Activated CD8-positive, alpha-beta memory T cell treated with anti-CD3 and anti-CD28 coated beads for 48 hours (primary cell): ENCODE measurements at regions not wholly inside any gene's neighbourhood (a gene's known extent, or its start where the extent isn't known, plus 50 kb on each side); places are given as distances from the start of the nearest gene placed in this dataset.
"Not testable (repeated sequence)": the region's sequence is repeated elsewhere in the genome, so short reads cannot be mapped to it uniquely, and the experiment has no call there.

Source experiments
- DNase-seq, 3 experiments: peaks; one replicate each; pipeline ENCODE4 v3.0.0-alpha.2; 2020; ENCODE audit warnings: low read depth in 2 of 3, low spot score in 2 of 3

GRCh38 chr9:65397226-65397625 is 112.2 kb upstream of the FOXD4L5 start:
- not testable (repeated sequence) for DNase-seq

- not testable (repeated sequence) for DNase-seq
Measured at GRCh38 chr9:65396601-65397000, 111.6 kb upstream of the FOXD4L5 start.

GRCh38 chr9:65395789-65396188 is 110.8 kb upstream of the FOXD4L5 start:
- not testable (repeated sequence) for DNase-seq

GRCh38 chr9:65395121-65395520 is 110.1 kb upstream of the FOXD4L5 start:
- not testable (repeated sequence) for DNase-seq

GRCh38 chr9:65393111-65393810 is 108.3 kb upstream of the FOXD4L5 start:
- not testable (repeated sequence) for DNase-seq

- not testable (repeated sequence) for DNase-seq
Measured at GRCh38 chr9:65392611-65393010, 107.6 kb upstream of the FOXD4L5 start.

GRCh38 chr9:65389710-65390109 is 104.7 kb upstream of the FOXD4L5 start:
- not testable (repeated sequence) for DNase-seq

- DNase-seq, result not testable (repeated sequence)
Measured at GRCh38 chr9:65389216-65389615, 104.2 kb upstream of the FOXD4L5 start.

GRCh38 chr9:65386699-65387098 is 101.7 kb upstream of the FOXD4L5 start:
- peak; percentile 23 to 46 (median 30) for DNase-seq

- DNase-seq, result not testable (repeated sequence)
Measured at GRCh38 chr9:65386191-65386590, 101.2 kb upstream of the FOXD4L5 start.

- not testable (repeated sequence) for DNase-seq
Measured at GRCh38 chr9:65385655-65386024, 100.6 kb upstream of the FOXD4L5 start.

- not testable (repeated sequence) for DNase-seq
Measured at GRCh38 chr9:65384759-65385654, 100.0 kb upstream of the FOXD4L5 start.

- not testable (repeated sequence) for DNase-seq
Measured at GRCh38 chr9:65384066-65384465, 99.1 kb upstream of the FOXD4L5 start.

GRCh38 chr9:65383646-65384045 is 98.6 kb upstream of the FOXD4L5 start:
- DNase-seq, result not testable (repeated sequence)

GRCh38 chr9:65382701-65383318 is 97.8 kb upstream of the FOXD4L5 start:
- DNase-seq, result not testable (repeated sequence)
